ENCODE measurements at regions not wholly inside any gene's neighbourhood (a gene's known extent, or its start where the extent isn't known, plus 50 kb on each side); places are given as distances from the start of the nearest gene placed in this dataset.
"Not testable (repeated sequence)": the region's sequence is repeated elsewhere in the genome, so short reads cannot be mapped to it uniquely, and the experiment has no call there.

- not testable (repeated sequence) for DNase-seq (ENCODE audit: low spot score)
Observed at GRCh38 chr1:120614931-120615639, 108.7 kb upstream of the NBPF26 start.

GRCh38 chr1:120617493-120617892, 106.3 kb upstream of the NBPF26 start:
- DNase-seq (ENCODE audit: low spot score): not testable (repeated sequence)

GRCh38 chr1:120619867-120620692, 103.7 kb upstream of the NBPF26 start:
- DNase-seq (ENCODE audit: low spot score): not testable (repeated sequence)

- not testable (repeated sequence) for DNase-seq (ENCODE audit: low spot score)
Observed at GRCh38 chr1:120620693-120620969, 103.1 kb upstream of the NBPF26 start.

- DNase-seq (ENCODE audit: low spot score): not testable (repeated sequence)
Observed at GRCh38 chr1:120621278-120621677, 102.5 kb upstream of the NBPF26 start.

- not testable (repeated sequence) for DNase-seq (ENCODE audit: low spot score)
Observed at GRCh38 chr1:120623539-120623938, 100.2 kb upstream of the NBPF26 start.

GRCh38 chr1:120624565-120625064, 99.1 kb upstream of the NBPF26 start:
- not testable (repeated sequence) for DNase-seq (ENCODE audit: low spot score)

GRCh38 chr1:120629832-120630455, 93.8 kb upstream of the NBPF26 start:
- not testable (repeated sequence) for DNase-seq (ENCODE audit: low spot score)

GRCh38 chr1:120634816-120635806, 88.6 kb upstream of the NBPF26 start:
- DNase-seq (ENCODE audit: low spot score): not testable (repeated sequence)

GRCh38 chr1:120640261-120641013, 83.3 kb upstream of the NBPF26 start:
- not testable (repeated sequence) for DNase-seq (ENCODE audit: low spot score)

GRCh38 chr1:120641014-120641302, 82.8 kb upstream of the NBPF26 start:
- DNase-seq (ENCODE audit: low spot score): not testable (repeated sequence)

GRCh38 chr1:120647182-120647581, 76.6 kb upstream of the NBPF26 start:
- DNase-seq (ENCODE audit: low spot score): not testable (repeated sequence)

GRCh38 chr1:120648915-120649623, 74.7 kb upstream of the NBPF26 start:
- DNase-seq (ENCODE audit: low spot score): not testable (repeated sequence)

- not testable (repeated sequence) for DNase-seq (ENCODE audit: low spot score)
Observed at GRCh38 chr1:120649730-120650129, 74.0 kb upstream of the NBPF26 start.

GRCh38 chr1:120654114-120654513, 69.6 kb upstream of the NBPF26 start:
- DNase-seq (ENCODE audit: low spot score): not testable (repeated sequence)

- DNase-seq (ENCODE audit: low spot score): not testable (repeated sequence)
Observed at GRCh38 chr1:120655394-120655793, 68.4 kb upstream of the NBPF26 start.

GRCh38 chr1:120656116-120656515, 67.6 kb upstream of the NBPF26 start:
- DNase-seq (ENCODE audit: low spot score): not testable (repeated sequence)

- not testable (repeated sequence) for DNase-seq (ENCODE audit: low spot score)
Observed at GRCh38 chr1:120657804-120658203, 65.9 kb upstream of the NBPF26 start.

GRCh38 chr1:120658622-120659021, 65.1 kb upstream of the NBPF26 start:
- DNase-seq (ENCODE audit: low spot score): not testable (repeated sequence)

GRCh38 chr1:120659133-120659532, 64.6 kb upstream of the NBPF26 start:
- DNase-seq (ENCODE audit: low spot score): not testable (repeated sequence)

Data from SK-N-DZ (cell line).